Psoas muscle (tissue), 7 donors: ENCODE measurements at regions not wholly inside any gene's neighbourhood (a gene's known extent, or its start where the extent isn't known, plus 50 kb on each side); places are given as distances from the start of the nearest gene placed in this dataset.

ENCODE experiments used
- ATAC-seq, 4 donors: fragments of 200-7000 bp; cut with Tn5 transposase; one replicate each; pipeline ENCODE4 v1.9.1; 2020; ENCODE audit warnings: moderate library complexity in 3 of 4, mild to moderate bottlenecking in 2 of 4
- DNase-seq, 2 donors: peaks; one replicate each; pipeline ENCODE4 v3.0.0-alpha.2; 2020
- H3K27ac ChIP-seq: fragments of 200-600 bp; one replicate; pipeline ENCODE4 v1.8.0; 2022
- H3K27me3 ChIP-seq, 3 donors: fragments of 200-600 bp in 1 of 3; one replicate each; pipeline versions ENCODE4 v1.6.1 to v1.8.0; 2013 to 2022; ENCODE audit warnings: low read length in 2 of 3, mild to moderate bottlenecking in 2 of 3, moderate library complexity in 1 of 3; ENCODE audit not compliant: insufficient read depth in 3 of 3
- H3K36me3 ChIP-seq, 2 donors: fragments of 200-600 bp in 1 of 2; one replicate each; pipeline versions ENCODE4 v1.6.1 to v1.8.0; 2013 to 2022; ENCODE audit warnings: low read depth in 1 of 2, mild to moderate bottlenecking in 1 of 2, moderate library complexity in 1 of 2; ENCODE audit not compliant: insufficient read depth in 1 of 2
- H3K4me1 ChIP-seq: fragments of 200-600 bp; one replicate; pipeline ENCODE4 v1.8.0; 2022
- H3K4me3 ChIP-seq: fragments of 200-600 bp; one replicate; pipeline ENCODE4 v1.8.0; 2022; ENCODE audit warnings: mild to moderate bottlenecking
- H3K9me3 ChIP-seq: fragments of 200-600 bp; one replicate; pipeline ENCODE4 v1.8.0; 2022
- WGBS, 3 donors: extraction: QIAGEN DNeasy Blood & Tissue Kit; methylation state at CpG; one replicate each; pipeline versions ENCODE4 v1.1.6 to v1.1.7; 2013; 5-methylcytosine and 5-hydroxymethylcytosine counted together
- intact Hi-C, 2 donors: fragments of 100-400 bp; cut with DNase I; formaldehyde crosslinking; loops; one replicate each; pipeline versions ENCODE4 v1.11.0 to v1.14.2; 2022
- TF ChIP-seq, protein P1 (sequence below): fragments of 200-600 bp; IDR thresholded peaks from one replicate; pipeline ENCODE4 v1.8.0; 2022; ENCODE audit warnings: antibody characterized with exemption
- donor health status: healthy with polysubstance abuse.
- donor health status: DM: no; HTN: no; CAD: no; lungs with moderate emphysema.
- donor health status: Bipolar disorder and iron deficiency.
- donor health status: healthy.
- donor health status: DM: yes; HTN: yes; CAD: no.
- donor health status: DM: no; HTN: no; CAD: no.
- donor health status: DM: yes; HTN: yes; CAD: no.

GRCh38 chr1:181142096-181142958 is 53.8 kb downstream of the IER5 start:
- TF ChIP-seq, protein P1, sequence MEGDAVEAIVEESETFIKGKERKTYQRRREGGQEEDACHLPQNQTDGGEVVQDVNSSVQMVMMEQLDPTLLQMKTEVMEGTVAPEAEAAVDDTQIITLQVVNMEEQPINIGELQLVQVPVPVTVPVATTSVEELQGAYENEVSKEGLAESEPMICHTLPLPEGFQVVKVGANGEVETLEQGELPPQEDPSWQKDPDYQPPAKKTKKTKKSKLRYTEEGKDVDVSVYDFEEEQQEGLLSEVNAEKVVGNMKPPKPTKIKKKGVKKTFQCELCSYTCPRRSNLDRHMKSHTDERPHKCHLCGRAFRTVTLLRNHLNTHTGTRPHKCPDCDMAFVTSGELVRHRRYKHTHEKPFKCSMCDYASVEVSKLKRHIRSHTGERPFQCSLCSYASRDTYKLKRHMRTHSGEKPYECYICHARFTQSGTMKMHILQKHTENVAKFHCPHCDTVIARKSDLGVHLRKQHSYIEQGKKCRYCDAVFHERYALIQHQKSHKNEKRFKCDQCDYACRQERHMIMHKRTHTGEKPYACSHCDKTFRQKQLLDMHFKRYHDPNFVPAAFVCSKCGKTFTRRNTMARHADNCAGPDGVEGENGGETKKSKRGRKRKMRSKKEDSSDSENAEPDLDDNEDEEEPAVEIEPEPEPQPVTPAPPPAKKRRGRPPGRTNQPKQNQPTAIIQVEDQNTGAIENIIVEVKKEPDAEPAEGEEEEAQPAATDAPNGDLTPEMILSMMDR: peak; percentile 99
- Histone ChIP-seq H3K27ac (peak overlapping the region; percentile 66), H3K9me3 (no peaks in the 10 kb centered on the region), H3K4me1 (peaks cover 16% of the 10 kb centered on the region), H3K36me3 (no peaks in the 10 kb centered on the region), H3K4me3 (peak overlapping the region; percentile 60), H3K27me3 (no peaks in the 10 kb centered on the region)
- peak; percentile 86 to 95 for DNase-seq
- intact Hi-C loops: loop anchor here (1.0 to 5.0 kb wide), 5 partner anchors 55 to 120 kb away; partner anchors contain the start of genes IER5 (in 1 of the 2), MR1 (in 1 of the 2) and STX6 (in 1 of the 2)
- 8 to 13% (median 9%) methylated on average over 24 of the region's 24 CpGs for WGBS, 3 donors
- peak; percentile 96 to 98 (median 98) for ATAC-seq

- TF ChIP-seq, protein P1: no peak
- Histone ChIP-seq H3K27me3 (no peaks in the 10 kb centered on the region), H3K4me3 (no peak overlapping the region), H3K4me1 (peaks cover 24% of the 10 kb centered on the region), H3K27ac (no peak overlapping the region), H3K9me3 (no peaks in the 10 kb centered on the region), H3K36me3 (no peaks in the 10 kb centered on the region)
- DNase-seq: no peak
- 67 to 79% (median 72%) methylated on average over 5 of the region's 5 CpGs for WGBS, 3 donors
- intact Hi-C loops: loop anchor here (2.0 to 5.0 kb wide), 4 partner anchors 56 to 121 kb away; partner anchors contain the start of genes IER5 (in 1 of the 2), MR1 (in 1 of the 2) and STX6 (in 1 of the 2)
- no peak for ATAC-seq
These were observed 54.8 kb downstream of the IER5 start for GRCh38 chr1:181143102-181143859.

DNA sequence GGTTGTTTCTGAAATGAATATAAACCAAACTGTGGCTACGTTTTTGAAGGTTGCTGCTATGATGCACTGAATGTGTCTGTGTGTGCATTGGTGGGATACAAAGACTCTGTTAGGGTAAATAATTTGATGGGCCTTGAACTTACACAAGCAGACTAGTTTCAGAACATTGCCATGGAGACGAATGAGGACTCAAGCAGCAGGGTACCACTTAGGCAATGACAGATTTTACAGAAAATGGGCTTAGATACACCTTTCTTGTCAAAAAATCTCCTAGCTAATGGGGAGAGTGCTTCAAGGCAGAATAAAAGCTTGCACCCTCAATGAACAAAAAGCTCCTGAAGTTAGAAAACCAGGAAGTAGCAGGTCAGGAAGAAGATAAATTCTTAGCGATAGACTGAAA is 55.7 kb downstream of the IER5 start:
- no peak for ATAC-seq
- no peak for DNase-seq
- peaks cover 30% of the 10 kb centered on the region for H3K4me1 ChIP-seq
- no peaks in the 10 kb centered on the region for H3K9me3 ChIP-seq
- H3K27me3 ChIP-seq: no peaks in the 10 kb centered on the region
- TF ChIP-seq, protein P1: no peak
- WGBS, 3 donors: 74 to 80% (median 80%) methylated on average over 3 of the region's 3 CpGs
- intact Hi-C loops: loop anchor here (5.0 kb wide), 3 partner anchors 57 to 122 kb away; partner anchors contain the start of genes IER5 (in 1 of the 2), MR1 (in 1 of the 2) and STX6 (in 1 of the 2)
- H3K4me3 ChIP-seq: no peak overlapping the region
- no peaks in the 10 kb centered on the region for H3K36me3 ChIP-seq
- no peak overlapping the region for H3K27ac ChIP-seq

GRCh38 chr1:181148636-181149035 is 60.1 kb downstream of the IER5 start:
- Histone ChIP-seq H3K27ac (peak overlapping the region; percentile 96), H3K4me3 (no peak overlapping the region), H3K36me3 (no peaks in the 10 kb centered on the region), H3K27me3 (no peaks in the 10 kb centered on the region), H3K9me3 (no peaks in the 10 kb centered on the region), H3K4me1 (peaks cover 53% of the 10 kb centered on the region)
- DNase-seq (no peak), ATAC-seq (no peak)
- 53 to 78% (median 58%) methylated on average over 3 of the region's 3 CpGs for WGBS, 3 donors
- TF ChIP-seq, protein P1: no peak
- intact Hi-C loops: no loop called here
